Aorta (tissue), 5 donors: ENCODE measurements at regions not wholly inside any gene's neighbourhood (a gene's known extent, or its start where the extent isn't known, plus 50 kb on each side); places are given as distances from the start of the nearest gene placed in this dataset.

ENCODE experiments used
- ATAC-seq: fragments of 200-7000 bp; cut with Tn5 transposase; one replicate; pipeline ENCODE4 v1.9.1; 2022; ENCODE audit warnings: moderate library complexity; ENCODE audit not compliant: low FRiP score
- DNase-seq, 2 donors: peaks; one replicate each; pipeline ENCODE4 v3.0.0-alpha.2; 2020
- H3K27ac ChIP-seq, 2 donors: one replicate each; pipeline ENCODE4 v1.5.1; 2013; ENCODE audit warnings: low read length in 2 of 2, mild to moderate bottlenecking in 2 of 2, moderate library complexity in 2 of 2, control low read depth in 1 of 2, inconsistent platforms in 1 of 2, low read depth in 1 of 2
- H3K27me3 ChIP-seq, 2 donors: one replicate each; pipeline ENCODE4 v1.6.1; 2013; ENCODE audit warnings: control low read depth in 1 of 2, low read length in 1 of 2, mild to moderate bottlenecking in 1 of 2, moderate library complexity in 1 of 2; ENCODE audit not compliant: insufficient read depth in 2 of 2, control insufficient read depth in 1 of 2
- H3K36me3 ChIP-seq, 2 donors: one replicate each; pipeline ENCODE4 v1.6.1; 2013; ENCODE audit warnings: control low read depth in 1 of 2, low read length in 1 of 2, mild to moderate bottlenecking in 1 of 2; ENCODE audit not compliant: insufficient read depth in 2 of 2, control insufficient read depth in 1 of 2
- H3K4me1 ChIP-seq, 2 donors: one replicate each; pipeline ENCODE4 v1.6.1; 2013; ENCODE audit warnings: low read length in 2 of 2, control low read depth in 1 of 2, mild to moderate bottlenecking in 1 of 2, moderate library complexity in 1 of 2; ENCODE audit not compliant: insufficient read depth in 2 of 2, control insufficient read depth in 1 of 2
- H3K4me3 ChIP-seq, 2 donors: one replicate each; pipeline ENCODE4 v1.5.1; 2013; ENCODE audit warnings: low read length in 2 of 2, control low read depth in 1 of 2, mild to moderate bottlenecking in 1 of 2
- H3K9me3 ChIP-seq: one replicate; pipeline ENCODE4 v1.6.1; 2013; ENCODE audit warnings: mild to moderate bottlenecking, low read length; ENCODE audit not compliant: control insufficient read depth
- WGBS, 2 donors: extraction: QIAGEN DNeasy Blood & Tissue Kit; methylation state at CpG; one replicate each; pipeline ENCODE4 v1.1.7; 2013; 5-methylcytosine and 5-hydroxymethylcytosine counted together
- intact Hi-C, 2 donors: fragments of 100-400 bp; cut with DNase I; formaldehyde crosslinking; loops; one replicate each; pipeline versions ENCODE4 v1.14.2 to v1.15.0; 2022
- donor health status: healthy with polysubstance abuse.
- donor health status: Bipolar disorder and iron deficiency.
- donor health status: DM: no; HTN: no; CAD: no.
- donor health status: DM: no; HTN: no; CAD: no.
- donor health status: DM: yes; HTN: yes; CAD: no.

- Histone ChIP-seq H3K4me3 (no peak overlapping the region), H3K36me3 (no peaks in the 10 kb centered on the region), H3K4me1 (no peaks in the 10 kb centered on the region), H3K9me3 (no peaks in the 10 kb centered on the region), H3K27ac (no peak overlapping the region), H3K27me3 (no peaks in the 10 kb centered on the region)
- no peak for ATAC-seq
- DNase-seq = no peak
- 87 to 93% methylated on average over 1 of the region's 1 CpG for WGBS, 2 donors
- intact Hi-C loops = no loop called here
Measured at GRCh38 chr13:81800433-81800832, 1459.5 kb upstream of the SPRY2 start.

- no peak overlapping the region for H3K27ac ChIP-seq
- intact Hi-C loops = no loop called here
- ATAC-seq (no peak), DNase-seq (no peak)
- H3K9me3 ChIP-seq = no peaks in the 10 kb centered on the region
- H3K36me3 ChIP-seq = no peaks in the 10 kb centered on the region
- 59% methylated on average over 1 of the region's 1 CpG for WGBS, 2 donors
- no peak overlapping the region for H3K4me3 ChIP-seq
- H3K27me3 ChIP-seq = no peaks in the 10 kb centered on the region
- no peaks in the 10 kb centered on the region for H3K4me1 ChIP-seq
Measured at GRCh38 chr13:81795710-81796109, 1454.8 kb upstream of the SPRY2 start.

GRCh38 chr13:81791641-81792040, 1450.7 kb upstream of the SPRY2 start:
- DNase-seq = no peak
- no peaks in the 10 kb centered on the region for H3K4me1 ChIP-seq
- no peak overlapping the region for H3K4me3 ChIP-seq
- no peaks in the 10 kb centered on the region for H3K9me3 ChIP-seq
- H3K36me3 ChIP-seq = no peaks in the 10 kb centered on the region
- ATAC-seq = no peak
- H3K27ac ChIP-seq = no peak overlapping the region
- no peaks in the 10 kb centered on the region for H3K27me3 ChIP-seq
- 26 to 30% methylated on average over 1 of the region's 1 CpG for WGBS, 2 donors
- intact Hi-C loops = no loop called here

- H3K4me3 ChIP-seq = no peak overlapping the region
- no peaks in the 10 kb centered on the region for H3K9me3 ChIP-seq
- DNase-seq (no peak), ATAC-seq (no peak)
- intact Hi-C loops = no loop called here
- no peaks in the 10 kb centered on the region for H3K27me3 ChIP-seq
- no peak overlapping the region for H3K27ac ChIP-seq
- H3K4me1 ChIP-seq = peaks cover 0 to 1% of the 10 kb centered on the region in 2 donors
- no peaks in the 10 kb centered on the region for H3K36me3 ChIP-seq
- 76 to 91% methylated on average over 3 of the region's 3 CpGs for WGBS, 2 donors
Measured at GRCh38 chr13:81781471-81781870, 1440.5 kb upstream of the SPRY2 start.

GRCh38 chr13:81779876-81780275, 1439.0 kb upstream of the SPRY2 start:
- Histone ChIP-seq H3K4me3 (no peak overlapping the region), H3K27me3 (no peaks in the 10 kb centered on the region), H3K36me3 (no peaks in the 10 kb centered on the region), H3K27ac (no peak overlapping the region), H3K4me1 (peaks cover 0 to 1% of the 10 kb centered on the region in 2 donors), H3K9me3 (no peaks in the 10 kb centered on the region)
- no peak for ATAC-seq
- intact Hi-C loops = no loop called here
- no peak for DNase-seq

DNA sequence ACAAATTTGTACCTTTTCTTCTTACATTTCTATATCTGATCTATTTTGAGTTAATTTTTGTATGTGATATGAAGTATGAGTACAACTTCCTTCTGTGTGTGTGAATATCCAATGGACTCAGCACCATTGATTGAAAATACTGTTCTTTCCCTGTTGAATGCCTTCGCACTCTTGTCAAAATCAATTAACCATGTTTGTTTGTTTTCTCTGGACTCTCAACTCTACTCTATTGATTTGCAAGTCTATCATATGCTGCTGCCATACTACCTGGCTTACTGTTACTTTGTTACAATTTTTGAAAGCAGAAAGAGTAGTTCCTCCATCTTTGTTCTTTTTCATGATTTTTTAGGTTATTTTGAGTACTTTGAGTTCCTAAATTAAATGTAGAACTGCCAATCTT, 1437.4 kb upstream of the SPRY2 start:
- Histone ChIP-seq H3K27ac (no peak overlapping the region), H3K9me3 (no peaks in the 10 kb centered on the region), H3K4me1 (peaks cover 0 to 1% of the 10 kb centered on the region in 2 donors), H3K27me3 (no peaks in the 10 kb centered on the region), H3K4me3 (no peak overlapping the region), H3K36me3 (no peaks in the 10 kb centered on the region)
- WGBS, 2 donors = 93 to 94% methylated on average over 1 of the region's 1 CpG
- intact Hi-C loops = no loop called here
- ATAC-seq (no peak), DNase-seq (no peak)

DNA sequence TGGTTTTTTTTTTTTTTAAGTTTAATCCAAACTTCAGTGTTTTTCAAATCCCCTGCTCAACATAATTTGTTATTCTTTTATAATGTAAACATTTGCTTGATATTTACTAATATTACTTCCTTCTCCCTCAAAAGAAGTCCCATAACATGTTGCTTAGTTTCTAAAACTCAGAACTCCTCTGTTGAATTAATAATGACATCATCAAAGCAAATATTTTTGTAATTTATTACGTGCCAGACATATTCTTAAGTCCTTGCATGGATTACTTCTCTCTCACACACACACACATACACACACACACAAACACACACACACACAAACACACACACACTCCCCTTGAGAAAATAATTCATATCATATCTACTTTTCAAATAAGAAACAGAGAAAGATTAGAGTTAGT, 1432.3 kb upstream of the SPRY2 start:
- no peaks in the 10 kb centered on the region for H3K36me3 ChIP-seq
- no peak for DNase-seq
- WGBS, 2 donors = 17 to 20% methylated on average over 1 of the region's 1 CpG
- intact Hi-C loops = no loop called here
- no peaks in the 10 kb centered on the region for H3K27me3 ChIP-seq
- no peak overlapping the region for H3K27ac ChIP-seq
- H3K4me1 ChIP-seq = no peaks in the 10 kb centered on the region
- no peak for ATAC-seq
- no peak overlapping the region for H3K4me3 ChIP-seq
- no peaks in the 10 kb centered on the region for H3K9me3 ChIP-seq

- no peak for DNase-seq
- intact Hi-C loops = no loop called here
- Histone ChIP-seq H3K27me3 (no peaks in the 10 kb centered on the region), H3K9me3 (no peaks in the 10 kb centered on the region), H3K4me3 (no peak overlapping the region), H3K36me3 (no peaks in the 10 kb centered on the region), H3K27ac (no peak overlapping the region), H3K4me1 (no peaks in the 10 kb centered on the region)
- WGBS, 2 donors = 63 to 76% methylated on average over 2 of the region's 2 CpGs
- no peak for ATAC-seq
Measured at GRCh38 chr13:81771951-81772350, 1431.0 kb upstream of the SPRY2 start.

GRCh38 chr13:81770868-81771505, 1430.1 kb upstream of the SPRY2 start:
- Histone ChIP-seq H3K27me3 (no peaks in the 10 kb centered on the region), H3K27ac (no peak overlapping the region), H3K9me3 (no peaks in the 10 kb centered on the region), H3K4me3 (no peak overlapping the region), H3K36me3 (no peaks in the 10 kb centered on the region), H3K4me1 (no peaks in the 10 kb centered on the region)
- DNase-seq (no peak), ATAC-seq (no peak)
- intact Hi-C loops = no loop called here
- 88 to 89% methylated on average over 2 of the region's 2 CpGs for WGBS, 2 donors
